Astrocyte of the cerebellum (primary cell): ENCODE measurements at regions not wholly inside any gene's neighbourhood (a gene's known extent, or its start where the extent isn't known, plus 50 kb on each side); places are given as distances from the start of the nearest gene placed in this dataset.

Experiments
- DNase-seq: peaks from one replicate; pipeline ENCODE4 v3.0.0-alpha.2; 2011; ENCODE audit warnings: low read depth
- H3K4me3 ChIP-seq: 2 replicates; pipeline ENCODE4 v1.5.1; 2011; ENCODE audit warnings: mild to moderate bottlenecking, low read depth, low read length, moderate library complexity
- CTCF ChIP-seq: IDR thresholded peaks from 2 replicates; pipeline ENCODE4 v1.5.1; 2012; ENCODE audit warnings: low read length, low read depth, moderate library complexity, mild to moderate bottlenecking; ENCODE audit errors: missing control alignments
- in situ Hi-C: cut with HindIII; loops from 2 replicates; pipeline ENCODE4 v1.10.0; 2017; ENCODE audit warnings: low sequenced_read_pairs

- no peak for TF ChIP-seq CTCF
- no peak overlapping the region for H3K4me3 ChIP-seq
- no peak for DNase-seq
- in situ Hi-C loops: no loop called here
Observed at GRCh38 chr1:143643148-143643885, 328.5 kb downstream of the FAM72C start.

DNA sequence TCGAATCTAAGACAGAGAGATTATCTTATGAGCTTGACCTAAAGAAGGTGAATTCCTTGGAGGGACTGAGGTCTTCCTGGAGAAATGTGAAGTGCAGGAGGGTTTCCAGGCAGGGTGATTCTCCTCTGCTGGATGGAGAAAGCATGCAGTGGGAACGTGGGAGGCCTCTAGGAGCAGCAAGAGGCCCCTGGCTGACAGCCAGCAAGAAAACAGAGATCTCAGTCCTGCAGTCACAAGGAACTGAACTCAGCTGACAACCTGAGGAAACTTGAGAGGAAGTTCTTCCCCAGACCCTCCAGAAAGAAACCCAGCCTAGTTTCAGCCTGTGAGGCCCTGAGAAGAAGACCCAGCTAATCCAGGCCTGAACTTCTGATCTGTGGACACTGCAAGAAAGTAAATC, 345.9 kb downstream of the FAM72C start:
- H3K4me3 ChIP-seq: no peak overlapping the region
- no peak for DNase-seq
- no peak for TF ChIP-seq CTCF
- in situ Hi-C loops: no loop called here

DNA sequence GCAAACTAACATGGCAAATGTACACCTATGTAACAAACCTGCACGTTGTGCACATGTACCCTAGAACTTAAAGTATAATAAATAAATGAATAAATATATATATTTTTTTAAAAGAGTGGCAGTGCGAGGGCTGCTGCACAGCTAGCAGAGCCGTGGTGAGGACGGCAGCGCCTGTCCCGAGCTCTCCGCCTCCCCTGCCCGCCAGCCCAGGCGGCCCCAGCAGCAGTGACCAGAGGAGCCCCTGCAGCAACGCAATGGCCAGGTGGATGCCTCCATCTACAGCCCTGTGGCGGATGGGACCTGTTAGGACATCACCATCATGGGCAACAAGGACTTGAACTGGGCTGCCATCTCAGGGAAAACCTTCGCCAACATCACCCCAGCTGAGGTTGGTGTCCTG, 351.9 kb downstream of the FAM72C start:
- no peak for DNase-seq
- in situ Hi-C loops: no loop called here
- no peak overlapping the region for H3K4me3 ChIP-seq
- TF ChIP-seq CTCF: no peak

DNA sequence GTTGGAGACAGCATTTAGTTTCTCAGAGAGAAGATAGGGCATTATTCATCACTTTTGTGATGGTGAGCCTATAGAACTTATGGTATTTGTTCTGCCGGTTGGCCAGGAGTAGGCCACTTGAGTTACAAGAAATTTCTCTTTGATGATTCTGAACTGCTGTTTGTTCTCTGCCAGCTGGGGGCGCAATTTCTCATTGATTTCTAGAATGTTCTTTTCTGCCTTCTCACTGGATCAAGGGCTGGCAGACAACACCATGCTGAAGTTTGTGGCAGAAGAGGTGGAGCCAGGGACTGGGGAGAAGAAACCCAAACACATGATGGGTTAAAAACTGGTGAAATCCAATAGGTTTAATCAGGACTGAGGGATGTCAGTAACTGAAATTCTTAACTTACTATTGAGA, 360.6 kb downstream of the FAM72C start:
- H3K4me3 ChIP-seq: no peak overlapping the region
- in situ Hi-C loops: no loop called here
- DNase-seq: no peak
- no peak for TF ChIP-seq CTCF

GRCh38 chr1:143610196-143610595, 361.6 kb downstream of the FAM72C start:
- in situ Hi-C loops: no loop called here
- no peak overlapping the region for H3K4me3 ChIP-seq
- no peak for TF ChIP-seq CTCF
- DNase-seq: no peak

- no peak for DNase-seq
- H3K4me3 ChIP-seq: no peak overlapping the region
- in situ Hi-C loops: no loop called here
- no peak for TF ChIP-seq CTCF
Observed at GRCh38 chr1:143604887-143605286, 366.9 kb downstream of the FAM72C start.
